LoVo (cell line): ENCODE measurements at regions not wholly inside any gene's neighbourhood (a gene's known extent, or its start where the extent isn't known, plus 50 kb on each side); places are given as distances from the start of the nearest gene placed in this dataset.

ENCODE experiments used
- DNase-seq: peaks from one replicate; pipeline ENCODE4 v3.0.0-alpha.2; 2016; ENCODE audit warnings: low spot score

GRCh38 chr3:83738202-83738601, 1220.6 kb upstream of the CADM2 start:
- DNase-seq = no peak

GRCh38 chr3:83740504-83740903, 1218.3 kb upstream of the CADM2 start:
- DNase-seq = no peak

GRCh38 chr3:83765956-83766355, 1192.8 kb upstream of the CADM2 start:
- DNase-seq = no peak

- no peak for DNase-seq
Observed at GRCh38 chr3:83769791-83770663, 1188.8 kb upstream of the CADM2 start.

GRCh38 chr3:83770664-83771402, 1188.0 kb upstream of the CADM2 start:
- no peak for DNase-seq

- no peak for DNase-seq
Observed at GRCh38 chr3:83802801-83803200, 1156.0 kb upstream of the CADM2 start.

- no peak for DNase-seq
Observed at GRCh38 chr3:83807511-83807910, 1151.3 kb upstream of the CADM2 start.

- DNase-seq = no peak
Observed at GRCh38 chr3:83813176-83813575, 1145.6 kb upstream of the CADM2 start.

GRCh38 chr3:83816653-83817052, 1142.1 kb upstream of the CADM2 start:
- DNase-seq = no peak

- DNase-seq = no peak
Observed at GRCh38 chr3:83821506-83821905, 1137.3 kb upstream of the CADM2 start.

- DNase-seq = no peak
Observed at GRCh38 chr3:83823095-83823494, 1135.7 kb upstream of the CADM2 start.

GRCh38 chr3:83835040-83835439, 1123.7 kb upstream of the CADM2 start:
- DNase-seq = no peak

GRCh38 chr3:83842511-83842910, 1116.3 kb upstream of the CADM2 start:
- DNase-seq = no peak

GRCh38 chr3:83843716-83844115, 1115.1 kb upstream of the CADM2 start:
- DNase-seq = no peak

GRCh38 chr3:83849106-83849730, 1109.6 kb upstream of the CADM2 start:
- no peak for DNase-seq

- no peak for DNase-seq
Observed at GRCh38 chr3:83863380-83863779, 1095.4 kb upstream of the CADM2 start.

- DNase-seq = no peak
Observed at GRCh38 chr3:83868909-83869567, 1089.8 kb upstream of the CADM2 start.

- no peak for DNase-seq
Observed at GRCh38 chr3:83873550-83873949, 1085.2 kb upstream of the CADM2 start.

- DNase-seq = no peak
Observed at GRCh38 chr3:83877910-83878309, 1080.9 kb upstream of the CADM2 start.

- no peak for DNase-seq
Observed at GRCh38 chr3:83882701-83883100, 1076.1 kb upstream of the CADM2 start.

GRCh38 chr3:83890039-83890762, 1068.6 kb upstream of the CADM2 start:
- DNase-seq = no peak

GRCh38 chr3:83890763-83891135, 1068.0 kb upstream of the CADM2 start:
- no peak for DNase-seq
